ENCODE measurements at regions not wholly inside any gene's neighbourhood (a gene's known extent, or its start where the extent isn't known, plus 50 kb on each side); places are given as distances from the start of the nearest gene placed in this dataset. TPM values are rescaled to one million over a fixed set of nuclear protein-coding genes. Genes with fewer than 3 reads are reported as not detected.

DNA sequence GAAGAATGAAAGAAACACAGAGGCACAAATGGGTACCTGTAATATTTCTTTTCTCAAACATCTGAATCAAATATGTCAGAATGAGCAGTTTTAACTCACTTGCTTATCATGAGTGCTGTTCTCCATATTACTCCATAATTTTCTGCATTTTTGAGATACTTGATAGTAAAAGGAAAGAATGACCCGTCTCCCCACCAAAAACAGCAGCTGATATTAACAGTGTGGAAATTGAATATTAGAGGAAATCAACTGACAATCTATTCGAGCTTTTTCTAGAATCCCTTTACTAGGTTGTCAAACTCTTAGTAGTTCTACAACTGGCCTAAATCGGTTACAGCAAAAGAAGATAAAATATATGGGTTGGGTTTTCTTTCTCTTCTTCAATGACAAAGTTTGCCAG, 49.9 kb upstream of the HELT start:
- Mint-ChIP-seq H3K36me3 (ENCODE audit: insufficient read depth) (peaks cover 2% of the 10 kb centered on the region), H3K9me3 (ENCODE audit: low read depth) (peaks cover 13% of the 10 kb centered on the region), H3K27ac (no peak overlapping the region), H3K27me3 (peaks cover 8% of the 10 kb centered on the region), H3K4me1 (ENCODE audit: low read depth) (no peaks in the 10 kb centered on the region), H3K4me3 (ENCODE audit: low read depth) (no peak overlapping the region)
- DNase-seq (ENCODE audit: low spot score, unreplicated experiment), result no peak
- TF ChIP-seq, protein P1, sequence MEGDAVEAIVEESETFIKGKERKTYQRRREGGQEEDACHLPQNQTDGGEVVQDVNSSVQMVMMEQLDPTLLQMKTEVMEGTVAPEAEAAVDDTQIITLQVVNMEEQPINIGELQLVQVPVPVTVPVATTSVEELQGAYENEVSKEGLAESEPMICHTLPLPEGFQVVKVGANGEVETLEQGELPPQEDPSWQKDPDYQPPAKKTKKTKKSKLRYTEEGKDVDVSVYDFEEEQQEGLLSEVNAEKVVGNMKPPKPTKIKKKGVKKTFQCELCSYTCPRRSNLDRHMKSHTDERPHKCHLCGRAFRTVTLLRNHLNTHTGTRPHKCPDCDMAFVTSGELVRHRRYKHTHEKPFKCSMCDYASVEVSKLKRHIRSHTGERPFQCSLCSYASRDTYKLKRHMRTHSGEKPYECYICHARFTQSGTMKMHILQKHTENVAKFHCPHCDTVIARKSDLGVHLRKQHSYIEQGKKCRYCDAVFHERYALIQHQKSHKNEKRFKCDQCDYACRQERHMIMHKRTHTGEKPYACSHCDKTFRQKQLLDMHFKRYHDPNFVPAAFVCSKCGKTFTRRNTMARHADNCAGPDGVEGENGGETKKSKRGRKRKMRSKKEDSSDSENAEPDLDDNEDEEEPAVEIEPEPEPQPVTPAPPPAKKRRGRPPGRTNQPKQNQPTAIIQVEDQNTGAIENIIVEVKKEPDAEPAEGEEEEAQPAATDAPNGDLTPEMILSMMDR (IDR thresholded peaks at IDR 0.05; ENCODE audit: unreplicated experiment), result no peak

Small RNA genes in the stretch of these regions (microRNA-seq; reads per million reads assigned to microRNA genes)
- not detected for gene MIR4455 (ENCODE audit: borderline number of aligned reads, unreplicated experiment)
